Endodermal cell (in vitro differentiated cells): ENCODE measurements at regions not wholly inside any gene's neighbourhood (a gene's known extent, or its start where the extent isn't known, plus 50 kb on each side); places are given as distances from the start of the nearest gene placed in this dataset.
A peak's percentile ranks its signal among the peaks of the same experiment; 100 is the strongest.

Experiments
- DNase-seq: peaks from one replicate; pipeline ENCODE4 v3.0.0-alpha.2; 2017
- H3K27ac ChIP-seq: 2 replicates; pipeline ENCODE4 v1.5.1; 2013; ENCODE audit warnings: mild to moderate bottlenecking, low read depth, low read length, moderate library complexity
- H3K27me3 ChIP-seq: 2 replicates; pipeline ENCODE4 v1.6.1; 2013; ENCODE audit warnings: mild to moderate bottlenecking, low read length, moderate library complexity; ENCODE audit not compliant: insufficient read depth, control insufficient read depth, poor library complexity, severe bottlenecking
- H3K36me3 ChIP-seq: 2 replicates; pipeline ENCODE4 v1.7.0; 2013; ENCODE audit warnings: mild to moderate bottlenecking, low read length, moderate library complexity; ENCODE audit not compliant: control insufficient read depth, insufficient read depth
- H3K4me1 ChIP-seq: one replicate; pipeline ENCODE4 v1.7.0; 2013; ENCODE audit warnings: low read length; ENCODE audit not compliant: control insufficient read depth, insufficient read depth
- H3K4me3 ChIP-seq: 2 replicates; pipeline ENCODE4 v1.5.1; 2013; ENCODE audit warnings: mild to moderate bottlenecking, low read length, moderate library complexity
- H3K9ac ChIP-seq: 2 replicates; pipeline ENCODE4 v1.6.1; 2013; ENCODE audit warnings: mild to moderate bottlenecking, low read length, moderate library complexity; ENCODE audit not compliant: poor library complexity, severe bottlenecking; ENCODE audit errors: extremely low read depth
- H3K9me3 ChIP-seq: 2 replicates; pipeline ENCODE4 v1.6.1; 2013; ENCODE audit warnings: mild to moderate bottlenecking, low read length, moderate library complexity; ENCODE audit not compliant: control insufficient read depth
- H3K27ac Mint-ChIP-seq: 2 replicates; pipeline ENCODE4 v1.8.0; 2020; ENCODE audit warnings: mixed read lengths
- H3K27me3 Mint-ChIP-seq: 2 replicates; pipeline ENCODE4 v1.8.0; 2021; ENCODE audit warnings: mild to moderate bottlenecking, mixed read lengths; ENCODE audit not compliant: insufficient read depth
- H3K36me3 Mint-ChIP-seq: 2 replicates; pipeline ENCODE4 v1.8.0; 2020; ENCODE audit warnings: low read depth, mixed read lengths
- H3K4me1 Mint-ChIP-seq: 2 replicates; pipeline ENCODE4 v1.8.0; 2020; ENCODE audit warnings: mixed read lengths
- H3K4me3 Mint-ChIP-seq: 2 replicates; pipeline ENCODE4 v1.8.0; 2020; ENCODE audit warnings: mild to moderate bottlenecking, moderate library complexity, mixed read lengths
- H3K9me3 Mint-ChIP-seq: 2 replicates; pipeline ENCODE4 v1.8.0; 2020; ENCODE audit warnings: mild to moderate bottlenecking, mixed read lengths
- CTCF ChIP-seq: fragments of 200-600 bp; sonication (generic); conservative IDR thresholded peaks from 2 replicates; pipeline ENCODE4 v1.5.0; 2021; ENCODE audit warnings: antibody characterized with exemption, mild to moderate bottlenecking
- WGBS, 2 experiments: methylation state at CpG; one replicate each; pipeline versions ENCODE4 v1.1.5 to v1.1.7; 2013; ENCODE audit warnings: missing lambda C conversion rate in 2 of 2, mixed read lengths in 1 of 2; ENCODE audit not compliant: insufficient coverage in 1 of 2, insufficient read length in 1 of 2; 5-methylcytosine and 5-hydroxymethylcytosine counted together

GRCh38 chr11:119996556-119996955 lies 141.4 kb downstream of the TRIM29 start:
- H3K36me3 ChIP-seq, result no peaks in the 10 kb centered on the region
- no peaks in the 10 kb centered on the region for H3K4me1 ChIP-seq
- peaks cover 20% of the 10 kb centered on the region for H3K27me3 ChIP-seq
- H3K9me3 ChIP-seq, result no peaks in the 10 kb centered on the region
- no peak overlapping the region for H3K27ac ChIP-seq
- Mint-ChIP-seq H3K4me3 (no peak overlapping the region), H3K27ac (no peak overlapping the region), H3K9me3 (no peaks in the 10 kb centered on the region), H3K36me3 (no peaks in the 10 kb centered on the region), H3K4me1 (peaks cover 20% of the 10 kb centered on the region), H3K27me3 (peaks cover 22% of the 10 kb centered on the region)
- TF ChIP-seq CTCF, result no peak
- 86 to 93% methylated on average over 2 to 5 of the region's 5 CpGs for WGBS, 2 experiments
- H3K9ac ChIP-seq, result no peak overlapping the region
- H3K4me3 ChIP-seq, result no peak overlapping the region
- no peak for DNase-seq

GRCh38 chr11:119995730-119996491 lies 142.0 kb downstream of the TRIM29 start:
- peak; percentile 19 for TF ChIP-seq CTCF
- peaks cover 20% of the 10 kb centered on the region for H3K27me3 ChIP-seq
- Mint-ChIP-seq H3K4me3 (no peak overlapping the region), H3K4me1 (peaks cover 16% of the 10 kb centered on the region), H3K36me3 (no peaks in the 10 kb centered on the region), H3K27me3 (peaks cover 22% of the 10 kb centered on the region), H3K27ac (no peak overlapping the region), H3K9me3 (no peaks in the 10 kb centered on the region)
- DNase-seq, result no peak
- H3K9me3 ChIP-seq, result no peaks in the 10 kb centered on the region
- WGBS, 2 experiments, result 83 to 97% methylated on average over 3 to 6 of the region's 6 CpGs
- H3K36me3 ChIP-seq, result no peaks in the 10 kb centered on the region
- H3K4me1 ChIP-seq, result no peaks in the 10 kb centered on the region
- no peak overlapping the region for H3K9ac ChIP-seq
- H3K4me3 ChIP-seq, result no peak overlapping the region
- H3K27ac ChIP-seq, result no peak overlapping the region

GRCh38 chr11:119993722-119994121 lies 144.2 kb downstream of the TRIM29 start:
- Histone ChIP-seq H3K4me3 (no peak overlapping the region), H3K4me1 (no peaks in the 10 kb centered on the region), H3K27me3 (peaks cover 29% of the 10 kb centered on the region), H3K9me3 (no peaks in the 10 kb centered on the region), H3K27ac (no peak overlapping the region), H3K9ac (no peak overlapping the region), H3K36me3 (no peaks in the 10 kb centered on the region)
- Mint-ChIP-seq H3K4me3 (no peak overlapping the region), H3K4me1 (peaks cover 14% of the 10 kb centered on the region), H3K36me3 (no peaks in the 10 kb centered on the region), H3K27me3 (peaks cover 32% of the 10 kb centered on the region), H3K27ac (no peak overlapping the region), H3K9me3 (no peaks in the 10 kb centered on the region)
- TF ChIP-seq CTCF, result peak; percentile 52
- DNase-seq, result no peak
- WGBS, 2 experiments, result 67 to 83% methylated on average over 2 to 4 of the region's 4 CpGs
